ENCODE measurements at regions not wholly inside any gene's neighbourhood (a gene's known extent, or its start where the extent isn't known, plus 50 kb on each side); places are given as distances from the start of the nearest gene placed in this dataset.

GRCh38 chr11:96578379-96578778 lies 188.6 kb downstream of the JRKL start:
- Histone ChIP-seq H3K4me3 (replicated peaks in 1 of 3; ENCODE audit: low read depth in 2 of 3, low read length in 3 of 3) (no peak overlapping the region), H2AFZ (ENCODE audit: insufficient read depth, low read depth, low read length, poor library complexity, severe bottlenecking) (no peak overlapping the region), H3K36me3 (replicated peaks in 1 of 2; ENCODE audit: control insufficient read depth in 1 of 2, insufficient read depth in 2 of 2, low read length in 2 of 2) (no peaks in the 10 kb centered on the region), H3K4me1 (ENCODE audit: control insufficient read depth in 1 of 2, insufficient read depth in 2 of 2, low read length in 2 of 2) (no peaks in the 10 kb centered on the region), H3K27me3 (ENCODE audit: control insufficient read depth in 2 of 2, insufficient read depth in 2 of 2, low read length in 2 of 2) (no peaks in the 10 kb centered on the region), H3K4me2 (replicated peaks; ENCODE audit: extremely low read depth, low read length, poor library complexity, severe bottlenecking) (no peak overlapping the region), H3K79me2 (ENCODE audit: insufficient read depth, low read length) (no peaks in the 10 kb centered on the region), H3K27ac (ENCODE audit: low read depth in 1 of 2, low read length in 2 of 2) (no peak overlapping the region), H3K9ac (ENCODE audit: insufficient read depth, low read length, poor library complexity, severe bottlenecking) (no peak overlapping the region), H4K20me1 (ENCODE audit: insufficient read depth, low read length) (no peaks in the 10 kb centered on the region), H3K9me3 (replicated peaks in 1 of 2; ENCODE audit: control insufficient read depth in 1 of 2, insufficient read depth in 1 of 2, low read length in 2 of 2) (peaks cover 9 to 13% of the 10 kb centered on the region in 2 donors)
- H3K4me1 Mint-ChIP-seq = no peaks in the 10 kb centered on the region
- H3K27ac Mint-ChIP-seq = no peak overlapping the region
- intact Hi-C loops (cut with micrococcal nuclease) = no loop called here
- H3K36me3 Mint-ChIP-seq = no peaks in the 10 kb centered on the region
- no peak overlapping the region for H3K4me3 Mint-ChIP-seq
- no peak for TF ChIP-seq CTCF (IDR thresholded peaks at IDR 0.05)
- H3K9me3 Mint-ChIP-seq = peaks cover 0 to 11% (median 6%) of the 10 kb centered on the region in 7 donors
- no CpG with 5 or more reads among the region's 1 CpG for WGBS (ENCODE audit: insufficient coverage)
- no peaks in the 10 kb centered on the region for H3K27me3 Mint-ChIP-seq (ENCODE audit: low read depth in 3 of 3)
- DNase-seq = no peak

- H3K4me3 Mint-ChIP-seq = no peak overlapping the region
Measured at GRCh38 chr11:96579656-96580055, 189.8 kb downstream of the JRKL start.

More at GRCh38 chr11:96579656-96580055, 189.8 kb downstream of the JRKL start:
- no peaks in the 10 kb centered on the region for H3K79me2 ChIP-seq (ENCODE audit: insufficient read depth, low read length)
- Mint-ChIP-seq H3K4me1 (no peaks in the 10 kb centered on the region), H3K36me3 (no peaks in the 10 kb centered on the region), H3K27ac (no peak overlapping the region), H3K9me3 (peaks cover 0 to 11% (median 6%) of the 10 kb centered on the region in 7 donors), H3K27me3 (ENCODE audit: low read depth in 3 of 3) (no peaks in the 10 kb centered on the region)
- no peak overlapping the region for H3K27ac ChIP-seq (ENCODE audit: low read depth in 1 of 2, low read length in 2 of 2)
- H2AFZ ChIP-seq (ENCODE audit: insufficient read depth, low read depth, low read length, poor library complexity, severe bottlenecking) = no peak overlapping the region
- H3K4me1 ChIP-seq (ENCODE audit: control insufficient read depth in 1 of 2, insufficient read depth in 2 of 2, low read length in 2 of 2) = no peaks in the 10 kb centered on the region
- no peaks in the 10 kb centered on the region for H3K36me3 ChIP-seq (replicated peaks in 1 of 2; ENCODE audit: control insufficient read depth in 1 of 2, insufficient read depth in 2 of 2, low read length in 2 of 2)
- peaks cover 9 to 13% of the 10 kb centered on the region in 2 donors for H3K9me3 ChIP-seq (replicated peaks in 1 of 2; ENCODE audit: control insufficient read depth in 1 of 2, insufficient read depth in 1 of 2, low read length in 2 of 2)
- no peaks in the 10 kb centered on the region for H4K20me1 ChIP-seq (ENCODE audit: insufficient read depth, low read length)
- no peak overlapping the region for H3K9ac ChIP-seq (ENCODE audit: insufficient read depth, low read length, poor library complexity, severe bottlenecking)
- DNase-seq = no peak
- TF ChIP-seq CTCF (IDR thresholded peaks at IDR 0.05) = no peak
- no peak overlapping the region for H3K4me3 ChIP-seq (replicated peaks in 1 of 3; ENCODE audit: low read depth in 2 of 3, low read length in 3 of 3)
- H3K27me3 ChIP-seq (ENCODE audit: control insufficient read depth in 2 of 2, insufficient read depth in 2 of 2, low read length in 2 of 2) = no peaks in the 10 kb centered on the region
- H3K4me2 ChIP-seq (replicated peaks; ENCODE audit: extremely low read depth, low read length, poor library complexity, severe bottlenecking) = no peak overlapping the region
- intact Hi-C loops (cut with micrococcal nuclease) = no loop called here

Measured in CD14-positive monocyte (primary cell).